Upper lobe of left lung (tissue), 4 donors: ENCODE measurements at regions not wholly inside any gene's neighbourhood (a gene's known extent, or its start where the extent isn't known, plus 50 kb on each side); places are given as distances from the start of the nearest gene placed in this dataset.

Experiments used
- EP300 ChIP-seq, 4 donors: sonication (generic); formaldehyde crosslinking; IDR thresholded peaks; one replicate each; pipeline ENCODE4 v1.5.1; 2017; ENCODE audit warnings: antibody characterized with exemption in 4 of 4, control low read depth in 2 of 4
- POLR2A ChIP-seq, 4 donors: fragments of 450-650 bp; IDR thresholded peaks; one replicate each; pipeline ENCODE4 v1.5.1; 2016 to 2017; ENCODE audit warnings: antibody characterized with exemption in 4 of 4, mild to moderate bottlenecking in 2 of 4
- POLR2AphosphoS5 ChIP-seq, 2 donors: sonication (generic); formaldehyde crosslinking; IDR thresholded peaks; one replicate each; pipeline ENCODE4 v1.5.1; 2017; ENCODE audit warnings: antibody characterized with exemption in 2 of 2
- TF ChIP-seq, protein P1 (sequence below), 6 experiments: fragments of 450-650 bp in 4 of 6; fragments of 200-600 bp in 2 of 6; sonication (generic) in 2 of 6; IDR thresholded peaks; one replicate each; pipeline ENCODE4 v1.5.1; 2016 to 2019; ENCODE audit warnings: antibody characterized with exemption in 6 of 6

DNA sequence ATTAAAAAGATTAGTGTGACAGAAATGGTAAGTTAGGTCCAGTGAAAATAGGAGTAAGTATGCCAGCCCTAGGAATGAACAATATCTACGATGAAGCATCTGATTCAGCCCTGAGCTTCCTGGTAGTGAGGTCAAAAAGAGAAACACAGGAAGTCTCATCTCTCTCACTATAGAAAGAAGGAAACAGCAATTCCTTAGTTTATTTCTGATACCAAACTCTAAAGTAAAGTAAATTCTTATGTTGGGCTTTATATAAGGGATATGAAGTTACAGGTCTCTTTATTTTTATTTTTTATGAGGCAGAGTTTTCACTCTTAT lies 76.7 kb upstream of the RFLNA start:
- TF ChIP-seq POLR2A (IDR thresholded peaks at IDR 0.05) (no peak), EP300 (IDR thresholded peaks at IDR 0.05) (no peak), POLR2AphosphoS5 (IDR thresholded peaks at IDR 0.05) (no peak)
- TF ChIP-seq, protein P1, sequence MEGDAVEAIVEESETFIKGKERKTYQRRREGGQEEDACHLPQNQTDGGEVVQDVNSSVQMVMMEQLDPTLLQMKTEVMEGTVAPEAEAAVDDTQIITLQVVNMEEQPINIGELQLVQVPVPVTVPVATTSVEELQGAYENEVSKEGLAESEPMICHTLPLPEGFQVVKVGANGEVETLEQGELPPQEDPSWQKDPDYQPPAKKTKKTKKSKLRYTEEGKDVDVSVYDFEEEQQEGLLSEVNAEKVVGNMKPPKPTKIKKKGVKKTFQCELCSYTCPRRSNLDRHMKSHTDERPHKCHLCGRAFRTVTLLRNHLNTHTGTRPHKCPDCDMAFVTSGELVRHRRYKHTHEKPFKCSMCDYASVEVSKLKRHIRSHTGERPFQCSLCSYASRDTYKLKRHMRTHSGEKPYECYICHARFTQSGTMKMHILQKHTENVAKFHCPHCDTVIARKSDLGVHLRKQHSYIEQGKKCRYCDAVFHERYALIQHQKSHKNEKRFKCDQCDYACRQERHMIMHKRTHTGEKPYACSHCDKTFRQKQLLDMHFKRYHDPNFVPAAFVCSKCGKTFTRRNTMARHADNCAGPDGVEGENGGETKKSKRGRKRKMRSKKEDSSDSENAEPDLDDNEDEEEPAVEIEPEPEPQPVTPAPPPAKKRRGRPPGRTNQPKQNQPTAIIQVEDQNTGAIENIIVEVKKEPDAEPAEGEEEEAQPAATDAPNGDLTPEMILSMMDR (IDR thresholded peaks at IDR 0.05) = no peak
